Heart left ventricle (tissue), 16 donors: ENCODE measurements at regions not wholly inside any gene's neighbourhood (a gene's known extent, or its start where the extent isn't known, plus 50 kb on each side); places are given as distances from the start of the nearest gene placed in this dataset.

Experiments used
- ATAC-seq, 4 donors: fragments of 200-7000 bp; cut with Tn5 transposase; one replicate each; pipeline ENCODE4 v1.9.1; 2020 to 2022; ENCODE audit warnings: moderate library complexity in 4 of 4, mild to moderate bottlenecking in 3 of 4, moderate number of reproducible peaks in 1 of 4
- DNase-seq, 5 donors: peaks; one replicate each; pipeline ENCODE4 v3.0.0-alpha.2; 2020
- H3K27ac ChIP-seq, 12 donors: fragments of 200-600 bp; sonication (generic) in 4 of 12; one replicate each; pipeline versions ENCODE4 v1.5.0 to v1.8.0; 2016 to 2022; ENCODE audit warnings: mild to moderate bottlenecking in 2 of 12
- H3K27me3 ChIP-seq, 9 donors: fragments of 200-600 bp; sonication (generic) in 2 of 9; one replicate each; pipeline versions ENCODE4 v1.5.1 to v1.8.0; 2016 to 2022; ENCODE audit warnings: mild to moderate bottlenecking in 3 of 9
- H3K36me3 ChIP-seq, 9 donors: fragments of 200-600 bp; sonication (generic) in 2 of 9; one replicate each; pipeline versions ENCODE4 v1.5.0 to v1.8.0; 2018 to 2022; ENCODE audit warnings: mild to moderate bottlenecking in 2 of 9
- H3K4me1 ChIP-seq, 12 donors: fragments of 200-600 bp; sonication (generic) in 4 of 12; one replicate each; pipeline versions ENCODE4 v1.5.0 to v1.8.0; 2016 to 2022; ENCODE audit warnings: mild to moderate bottlenecking in 3 of 12
- H3K4me3 ChIP-seq, 12 donors: fragments of 200-600 bp; sonication (generic) in 4 of 12; one replicate each; pipeline versions ENCODE4 v1.5.0 to v1.8.0; 2017 to 2022; ENCODE audit warnings: mild to moderate bottlenecking in 9 of 12, moderate library complexity in 4 of 12
- H3K9me3 ChIP-seq, 12 donors: fragments of 200-600 bp; sonication (generic) in 4 of 12; one replicate each; pipeline versions ENCODE4 v1.5.0 to v1.8.0; 2016 to 2022; ENCODE audit warnings: mild to moderate bottlenecking in 1 of 12
- CTCF ChIP-seq, 12 donors: fragments of 200-600 bp; sonication (generic) in 4 of 12; IDR thresholded peaks; one replicate each; pipeline versions ENCODE4 v1.5.0 to v1.8.0; 2018 to 2022; ENCODE audit warnings: antibody characterized with exemption in 12 of 12, mild to moderate bottlenecking in 5 of 12
- POLR2A ChIP-seq, 2 donors: fragments of 450-650 bp; IDR thresholded peaks; one replicate each; pipeline ENCODE4 v1.6.1; 2017; ENCODE audit warnings: antibody characterized with exemption in 2 of 2, mild to moderate bottlenecking in 2 of 2, moderate library complexity in 2 of 2
- WGBS, 4 donors: extraction: QIAGEN DNeasy Blood & Tissue Kit in 2 of 4; methylation state at CpG; one replicate each; pipeline versions ENCODE4 v1.1.5 to v1.1.7; 2013 to 2018; 5-methylcytosine and 5-hydroxymethylcytosine counted together
- intact Hi-C, 10 donors: fragments of 100-400 bp; cut with DNase I; formaldehyde crosslinking; loops; one replicate each; pipeline versions ENCODE4 v1.11.1 to v1.14.2; 2022
- donor health status: ischemic (EF 13 %, LVEDD 7.1; RV severe dilation, severe dysfunction).
- donor health status: healthy with polysubstance abuse.
- donor health status: DM: no; HTN: yes; CAD: no.
- donor health status: DM: no; HTN: no; CAD: no.
- donor health status: ischemic (EF 25% LVEDD 6.9; RV normal size, moderate dysfunction).
- donor health status: ischemic (EF 25% LVEDD 5.7; RV mildly dilated, moderate dysfunction).
- donor health status: healthy.
- donor health status: DM: yes; HTN: yes; CAD: no.
- donor health status: ischemic (EF 35%, LVEDD 5.7; RV mildly dilated, moderate dysfunction).
- donor health status: nonischemic (EF 11% LVEDD 7.7; RV severe dilation, severe dysfunction).
- donor health status: DM: yes; HTN: yes; CAD: no.
- donor health status: PGD.
- donor health status: ischemic (EF 29% LVEDD 5.4; RV normal size, mild dysfunction).
- donor health status: nonischemic (EF 23%, LVEDD 6.1; RV moderate dilation, normal function).

GRCh38 chr2:88253997-88254396 lies 83.9 kb downstream of the THNSL2 start:
- WGBS, 4 donors: 56 to 64% (median 61%) methylated on average over 1 of the region's 1 CpG
- ATAC-seq (no peak), DNase-seq (no peak)
- Histone ChIP-seq H3K36me3 (no peaks in the 10 kb centered on the region), H3K27ac (peak overlapping the region in 3 of 12 donors; percentile 44 to 76 (median 64)), H3K9me3 (no peaks in the 10 kb centered on the region), H3K4me3 (no peak overlapping the region), H3K27me3 (peaks cover 0 to 5% (median 0%) of the 10 kb centered on the region in 9 donors), H3K4me1 (peaks cover 0 to 9% (median 1%) of the 10 kb centered on the region in 12 donors)
- intact Hi-C loops: no loop called here
- no peak for TF ChIP-seq POLR2A (IDR thresholded peaks at IDR 0.05)
- no peak for TF ChIP-seq CTCF (IDR thresholded peaks at IDR 0.05)

- ATAC-seq: no peak
- no peak for TF ChIP-seq CTCF (IDR thresholded peaks at IDR 0.05)
- no peak for TF ChIP-seq POLR2A (IDR thresholded peaks at IDR 0.05)
- 90 to 96% (median 94%) methylated on average over 7 of the region's 7 CpGs for WGBS, 4 donors
- no peaks in the 10 kb centered on the region for H3K9me3 ChIP-seq
- no peak for DNase-seq
- H3K4me3 ChIP-seq: no peak overlapping the region
- intact Hi-C loops: no loop called here
- peaks cover 0 to 9% (median 1%) of the 10 kb centered on the region in 12 donors for H3K4me1 ChIP-seq
- H3K27ac ChIP-seq: no peak overlapping the region
- no peaks in the 10 kb centered on the region for H3K36me3 ChIP-seq
- peaks cover 0 to 5% (median 0%) of the 10 kb centered on the region in 9 donors for H3K27me3 ChIP-seq
Observed at GRCh38 chr2:88253375-88253774, 83.2 kb downstream of the THNSL2 start.

- no peak overlapping the region for H3K4me3 ChIP-seq
- intact Hi-C loops: no loop called here
- no peak for ATAC-seq
- H3K27ac ChIP-seq: no peak overlapping the region
- no peaks in the 10 kb centered on the region for H3K36me3 ChIP-seq
- peaks cover 0 to 5% (median 0%) of the 10 kb centered on the region in 9 donors for H3K27me3 ChIP-seq
- DNase-seq: no peak
- no peak for TF ChIP-seq POLR2A (IDR thresholded peaks at IDR 0.05)
- no peak for TF ChIP-seq CTCF (IDR thresholded peaks at IDR 0.05)
- peaks cover 0 to 9% (median 1%) of the 10 kb centered on the region in 12 donors for H3K4me1 ChIP-seq
- H3K9me3 ChIP-seq: no peaks in the 10 kb centered on the region
- 37 to 66% (median 54%) methylated on average over 5 of the region's 5 CpGs for WGBS, 4 donors
Observed at GRCh38 chr2:88252646-88253045, 82.5 kb downstream of the THNSL2 start.

GRCh38 chr2:88252111-88252510 lies 82.0 kb downstream of the THNSL2 start:
- Histone ChIP-seq H3K27me3 (peaks cover 0 to 3% (median 0%) of the 10 kb centered on the region in 9 donors), H3K4me1 (peaks cover 0 to 9% (median 1%) of the 10 kb centered on the region in 12 donors), H3K4me3 (no peak overlapping the region), H3K9me3 (no peaks in the 10 kb centered on the region), H3K36me3 (no peaks in the 10 kb centered on the region), H3K27ac (no peak overlapping the region)
- 87 to 96% (median 88%) methylated on average over 3 of the region's 3 CpGs for WGBS, 4 donors
- TF ChIP-seq CTCF (IDR thresholded peaks at IDR 0.05) (no peak), POLR2A (IDR thresholded peaks at IDR 0.05) (no peak)
- ATAC-seq (no peak), DNase-seq (no peak)
- intact Hi-C loops: no loop called here
